GM18868 (cell line): ENCODE measurements at regions not wholly inside any gene's neighbourhood (a gene's known extent, or its start where the extent isn't known, plus 50 kb on each side); places are given as distances from the start of the nearest gene placed in this dataset.

ENCODE experiments used
- ATAC-seq: cut with Tn5 transposase; IDR thresholded peaks from one replicate; pipeline ENCODE4 v1.9.1; 2021; ENCODE audit warnings: mild to moderate bottlenecking, moderate library complexity; ENCODE audit not compliant: unreplicated experiment

DNA sequence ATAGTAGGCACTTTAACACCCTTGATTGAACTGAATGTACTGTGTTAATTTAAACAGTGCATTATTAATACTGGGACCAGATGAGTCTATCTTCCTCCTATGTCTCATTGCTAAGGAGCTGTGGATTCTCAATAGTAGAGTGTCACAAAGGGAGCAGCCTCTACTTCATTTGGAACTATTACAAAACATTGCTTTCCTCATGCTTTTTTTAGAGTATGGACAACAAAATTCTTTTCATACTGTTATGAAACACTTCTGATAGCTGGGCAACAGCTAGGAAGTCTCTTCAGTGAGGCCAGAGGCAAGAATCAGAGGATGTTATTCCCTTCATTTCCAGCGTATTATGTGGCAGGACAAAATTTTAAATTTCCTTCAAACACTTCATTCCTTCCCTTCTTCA is 160.8 kb downstream of the FBXO8 start:
- no peak for ATAC-seq

DNA sequence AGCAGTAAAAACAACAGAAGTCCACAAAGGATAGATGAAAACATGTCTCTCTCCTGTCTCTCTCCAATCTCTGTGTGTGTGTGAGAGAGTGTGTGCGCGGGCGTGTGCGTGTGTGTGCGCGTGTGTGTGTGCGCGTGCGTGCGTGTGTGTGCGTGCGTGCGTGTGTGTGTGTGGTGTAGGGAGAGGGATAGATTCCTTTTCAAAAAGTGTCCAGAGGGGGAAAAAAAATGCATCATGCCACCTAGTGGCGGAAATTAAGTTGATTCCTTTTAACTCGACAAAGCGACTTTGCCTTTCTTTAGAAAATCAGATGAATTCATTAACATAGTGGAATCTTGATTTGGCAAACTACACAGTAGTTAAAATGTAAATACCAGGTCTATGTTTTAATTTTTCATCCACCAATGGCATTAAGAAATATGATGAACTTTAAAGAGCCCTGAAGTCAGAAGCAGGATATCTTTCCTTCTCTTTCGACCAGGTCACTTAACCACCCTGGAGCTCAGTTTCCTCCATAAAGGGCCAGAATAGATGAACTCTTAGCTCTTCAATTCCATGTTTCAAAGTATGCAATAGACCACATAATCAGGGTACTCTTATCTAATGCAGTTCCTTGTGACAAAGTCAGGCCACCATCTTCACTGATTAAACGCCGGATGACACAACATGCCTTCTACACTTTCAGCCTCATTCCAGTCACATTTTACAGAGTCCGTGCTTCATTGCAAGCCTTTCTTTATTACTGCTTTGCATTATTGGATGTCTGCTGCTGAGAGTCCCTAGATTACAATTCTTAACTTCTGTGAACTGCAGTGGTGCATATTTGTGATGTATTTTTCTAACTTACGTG is 162.8 kb downstream of the FBXO8 start:
- peak; percentile 71 for ATAC-seq

- no peak for ATAC-seq
Measured at GRCh38 chr4:174119830-174120229, 163.6 kb downstream of the FBXO8 start.

GRCh38 chr4:174119051-174119450 is 164.4 kb downstream of the FBXO8 start:
- no peak for ATAC-seq

DNA sequence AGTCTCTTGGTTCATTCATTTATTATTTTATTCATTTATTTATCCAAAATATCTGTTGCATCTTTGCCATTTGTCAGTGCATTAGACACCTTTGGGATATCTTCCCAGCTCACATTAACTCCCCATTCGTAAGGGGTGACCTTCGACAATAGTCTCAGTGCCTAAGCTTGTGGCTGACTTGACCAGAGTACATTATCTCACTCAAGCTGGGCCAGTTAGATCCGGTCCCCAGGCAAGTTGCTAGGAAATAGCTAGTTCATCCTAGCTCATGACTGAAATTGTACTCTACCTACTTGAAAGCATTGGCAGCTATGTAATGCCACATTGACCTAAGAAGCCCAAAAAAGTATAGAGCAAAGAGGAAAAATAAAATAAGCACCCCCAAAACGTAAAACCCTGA is 165.3 kb downstream of the FBXO8 start:
- no peak for ATAC-seq

GRCh38 chr4:174117445-174117844 is 166.0 kb downstream of the FBXO8 start:
- ATAC-seq: no peak

DNA sequence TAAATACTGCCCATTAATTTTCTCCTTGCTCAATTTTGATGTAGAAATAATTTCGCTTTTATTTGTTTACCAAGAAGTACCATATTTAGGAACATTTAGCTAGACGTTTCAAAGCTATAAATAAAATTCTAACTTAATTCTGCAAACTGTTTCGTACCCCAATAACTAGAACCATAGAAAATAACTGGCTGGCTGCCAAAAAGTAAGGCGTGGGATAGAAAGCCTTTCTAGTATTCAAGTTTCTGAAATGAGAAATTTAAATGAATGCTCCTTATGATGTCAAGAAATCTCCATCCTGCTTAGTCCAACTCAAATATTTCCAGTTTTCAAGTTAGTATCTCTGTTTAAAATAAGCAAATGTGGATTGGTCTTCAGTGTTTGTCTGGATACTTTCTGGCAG is 167.4 kb downstream of the FBXO8 start:
- ATAC-seq: no peak

DNA sequence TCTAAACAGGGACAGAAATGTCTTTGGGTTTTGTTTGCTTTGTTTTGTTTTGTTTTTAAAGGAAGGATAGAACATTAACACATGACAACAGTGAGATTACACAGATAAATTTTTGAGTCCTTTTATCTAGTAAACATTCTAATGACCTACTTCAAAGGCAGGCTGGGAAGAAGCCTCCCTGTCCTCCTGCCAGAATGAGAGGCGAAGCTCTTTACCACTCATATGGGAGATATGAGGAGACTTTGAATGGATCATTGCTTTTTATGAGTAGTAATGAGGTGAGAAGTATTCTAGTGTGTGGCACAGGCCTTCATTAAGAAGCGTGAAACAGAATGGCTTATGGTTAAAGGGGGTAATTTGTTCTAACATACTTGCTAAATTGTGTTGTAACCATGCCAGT is 172.0 kb downstream of the FBXO8 start:
- ATAC-seq: no peak

- ATAC-seq: no peak
Measured at GRCh38 chr4:174110180-174110579, 173.3 kb downstream of the FBXO8 start.

- no peak for ATAC-seq
Measured at GRCh38 chr4:174107746-174108354, 175.6 kb downstream of the FBXO8 start.

DNA sequence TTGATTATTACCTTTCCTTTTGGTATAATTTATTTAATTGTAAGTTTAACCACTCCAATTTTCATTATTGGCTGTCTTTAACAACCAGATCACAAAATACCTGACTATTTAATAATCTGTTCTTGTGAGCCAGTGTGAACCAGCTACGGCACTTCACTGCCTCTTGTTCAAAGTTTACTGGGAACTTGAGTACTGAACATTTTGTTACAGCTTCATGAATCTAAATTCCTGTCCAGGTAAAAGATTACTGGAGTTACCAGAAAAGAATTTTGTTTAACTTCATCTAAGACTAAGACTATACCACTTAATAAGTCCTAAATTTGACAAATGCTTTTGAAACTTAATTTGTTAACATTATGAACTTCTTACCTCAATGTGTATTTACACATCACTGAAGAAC is 178.3 kb downstream of the FBXO8 start:
- ATAC-seq: no peak

GRCh38 chr4:174100910-174101309 is 182.6 kb downstream of the FBXO8 start:
- ATAC-seq: no peak

DNA sequence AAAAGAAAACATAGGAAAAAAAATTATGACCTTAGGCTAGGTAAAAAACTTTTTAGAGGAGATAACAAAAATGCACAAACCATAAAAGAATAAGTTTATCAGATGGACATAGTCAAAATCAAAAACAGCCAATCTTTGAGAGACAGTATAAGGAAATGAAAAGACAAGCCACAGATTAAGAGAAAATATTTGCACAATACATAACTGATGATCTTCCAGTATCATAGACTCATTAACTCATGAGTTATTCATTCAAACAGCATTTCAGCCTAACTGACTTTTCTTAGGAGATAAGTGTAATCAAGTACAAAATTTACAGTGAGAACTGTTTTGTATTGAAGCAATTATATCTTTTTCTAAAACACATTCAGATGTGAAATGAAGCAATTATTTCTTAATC is 183.8 kb downstream of the FBXO8 start:
- ATAC-seq: no peak

GRCh38 chr4:174096999-174097398 is 186.5 kb downstream of the FBXO8 start:
- ATAC-seq: no peak

- no peak for ATAC-seq
Measured at GRCh38 chr4:174096456-174096855, 187.0 kb downstream of the FBXO8 start.

DNA sequence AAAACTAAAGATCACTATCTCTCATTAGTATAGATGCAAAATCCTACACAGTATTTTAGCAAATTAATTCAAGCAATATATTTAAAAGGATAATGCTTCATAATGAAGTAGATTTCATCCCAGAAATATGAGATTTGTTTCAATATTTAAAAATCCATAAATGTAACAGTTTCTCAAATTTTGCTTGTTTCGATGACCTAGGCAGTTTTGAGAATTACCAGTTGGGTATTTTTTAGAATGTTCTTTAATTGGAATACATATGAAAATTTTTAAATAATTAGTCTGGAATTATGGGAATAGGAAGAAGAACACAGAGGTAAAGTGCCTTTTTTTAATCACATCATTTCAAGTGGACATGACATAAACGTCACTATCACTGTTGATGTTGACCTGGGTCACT is 192.3 kb downstream of the FBXO8 start:
- ATAC-seq: no peak

DNA sequence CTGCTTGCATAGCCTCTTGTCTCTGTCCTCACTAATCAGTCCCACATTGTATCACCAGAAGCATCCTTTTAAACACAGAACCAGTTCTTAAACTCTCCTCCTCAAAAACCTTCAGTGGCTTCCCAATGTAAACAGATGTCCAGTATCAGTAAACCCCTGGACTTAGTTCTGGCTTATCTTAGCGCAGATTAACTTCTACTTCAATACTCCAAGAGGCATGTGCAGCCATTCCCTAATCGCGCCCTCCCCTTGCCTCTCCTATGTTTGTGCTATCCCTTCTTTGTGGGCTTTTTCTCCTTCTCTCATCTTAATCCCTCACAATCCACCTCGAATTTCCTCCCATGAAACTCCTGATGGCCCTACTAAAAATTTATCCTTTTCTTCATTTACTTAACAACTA is 193.8 kb downstream of the FBXO8 start:
- no peak for ATAC-seq

DNA sequence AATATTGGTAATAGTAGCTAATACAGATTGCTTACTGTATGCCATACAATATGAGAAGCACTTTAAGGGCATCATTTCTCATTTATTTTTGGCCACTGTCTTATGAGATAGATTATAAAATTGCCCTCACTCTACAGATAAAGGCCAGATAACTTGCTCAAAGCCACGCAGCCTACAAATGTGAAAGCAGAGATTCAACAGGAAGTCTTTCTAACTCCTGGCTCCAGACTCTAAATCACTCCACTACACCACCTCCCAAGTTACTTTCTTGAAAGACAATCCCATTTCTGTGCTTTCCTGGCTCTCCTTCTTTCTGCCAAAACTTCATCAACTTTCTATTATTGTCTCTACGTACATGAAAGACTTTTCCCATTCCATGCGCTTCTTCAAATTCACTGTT is 194.7 kb downstream of the FBXO8 start:
- ATAC-seq: no peak

DNA sequence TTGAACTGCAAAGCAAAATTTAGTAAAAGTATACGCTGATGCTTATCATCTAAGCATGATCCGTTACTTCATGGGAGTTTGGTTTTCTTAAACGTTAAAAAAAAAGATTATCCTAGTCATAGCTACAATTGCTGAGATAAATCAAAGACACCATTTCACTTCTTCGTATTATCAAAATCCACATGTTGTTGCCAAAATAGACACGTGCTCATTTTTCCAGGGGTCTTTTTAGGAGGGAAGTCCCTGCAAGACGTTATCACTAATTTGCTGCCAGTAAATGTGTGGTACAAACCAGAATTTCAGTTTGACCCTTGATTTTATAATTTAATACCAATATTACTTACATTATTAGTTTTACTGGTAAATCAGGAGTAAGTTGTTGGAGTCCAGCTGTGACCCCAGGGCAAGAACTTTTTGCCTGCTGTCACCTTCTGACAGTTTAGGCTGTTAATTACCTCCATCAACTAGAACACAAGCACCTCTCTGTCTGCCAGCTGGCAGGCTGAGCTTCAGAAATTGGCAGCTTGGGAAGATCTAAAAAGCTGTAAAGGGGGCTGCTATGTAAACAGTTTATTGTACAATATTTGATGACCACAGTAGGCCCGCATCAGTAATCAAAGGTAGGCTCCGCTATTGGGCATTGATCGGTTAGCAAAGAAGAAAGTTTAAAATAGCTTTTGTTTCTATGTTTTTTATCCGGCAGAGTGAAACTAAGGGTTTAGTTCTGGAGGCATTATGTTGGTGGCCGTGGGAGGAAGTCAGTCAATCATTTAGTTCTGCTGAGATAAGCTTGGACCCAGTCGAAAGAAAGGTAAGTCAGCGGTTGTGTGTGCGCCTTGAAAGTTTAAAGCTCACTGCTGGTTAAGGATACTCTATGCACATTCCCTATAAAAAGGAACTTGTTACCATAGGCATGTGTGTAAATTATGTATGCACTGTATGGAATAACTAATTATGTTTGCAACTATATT is 196.4 kb downstream of the FBXO8 start:
- no peak for ATAC-seq

DNA sequence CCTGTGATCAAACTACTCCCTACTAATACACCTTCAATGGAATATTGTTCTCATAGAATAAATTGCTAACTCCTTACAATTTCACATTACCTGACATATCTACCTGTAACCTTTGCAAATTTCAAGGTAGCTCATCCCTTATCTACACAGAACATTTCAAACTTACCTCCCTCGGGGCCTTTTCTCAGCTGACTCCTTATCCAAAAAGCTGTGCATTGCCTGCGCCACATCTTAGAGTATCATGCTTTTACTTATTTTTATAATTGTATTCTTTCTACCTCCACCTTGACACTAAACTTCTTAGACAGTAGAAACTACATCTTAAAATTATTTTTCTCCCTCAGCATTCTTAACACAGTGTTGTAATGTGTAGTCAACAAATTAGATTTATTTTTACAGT is 198.5 kb downstream of the FBXO8 start:
- ATAC-seq: no peak

- no peak for ATAC-seq
Measured at GRCh38 chr4:174084542-174084941, 198.9 kb downstream of the FBXO8 start.
